CD14-positive monocyte (primary cell): ENCODE measurements at regions not wholly inside any gene's neighbourhood (a gene's known extent, or its start where the extent isn't known, plus 50 kb on each side); places are given as distances from the start of the nearest gene placed in this dataset.

Experiments used
- DNase-seq, 3 donors: peaks; one replicate each; pipeline ENCODE4 v3.0.0-alpha.2; 2011 to 2022
- H2AFZ ChIP-seq: 2 replicates; pipeline ENCODE4 v1.6.0; 2012; ENCODE audit warnings: mild to moderate bottlenecking, low read depth, low read length, inconsistent platforms; ENCODE audit not compliant: insufficient read depth, poor library complexity, severe bottlenecking
- H3K27ac ChIP-seq, 2 donors: 1 replicate in 1 of 2; 2 replicates in 1 of 2; pipeline ENCODE4 v1.5.1; 2012 to 2013; ENCODE audit warnings: low read length in 2 of 2, control low read depth in 1 of 2, inconsistent platforms in 1 of 2, low read depth in 1 of 2, mild to moderate bottlenecking in 1 of 2
- H3K27me3 ChIP-seq, 2 donors: one replicate each; pipeline versions ENCODE4 v1.6.0 to v1.6.1; 2011 to 2013; ENCODE audit warnings: low read length in 2 of 2; ENCODE audit not compliant: control insufficient read depth in 2 of 2, insufficient read depth in 2 of 2
- H3K36me3 ChIP-seq, 2 donors: replicated peaks in 1 of 2; 1 replicate in 1 of 2; 2 replicates in 1 of 2; pipeline versions ENCODE4 v1.5.1 to v1.6.1; 2012 to 2013; ENCODE audit warnings: low read length in 2 of 2, control low read depth in 1 of 2, inconsistent platforms in 1 of 2, mild to moderate bottlenecking in 1 of 2; ENCODE audit not compliant: insufficient read depth in 2 of 2, control insufficient read depth in 1 of 2
- H3K4me1 ChIP-seq, 2 donors: 1 replicate in 1 of 2; 2 replicates in 1 of 2; pipeline versions ENCODE4 v1.5.1 to v1.6.1; 2012 to 2013; ENCODE audit warnings: low read length in 2 of 2, control low read depth in 1 of 2, inconsistent platforms in 1 of 2, mild to moderate bottlenecking in 1 of 2, moderate library complexity in 1 of 2; ENCODE audit not compliant: insufficient read depth in 2 of 2, control insufficient read depth in 1 of 2
- H3K4me2 ChIP-seq: replicated peaks from 2 replicates; pipeline ENCODE3; 2012; ENCODE audit warnings: low read length, moderate library complexity, mild to moderate bottlenecking; ENCODE audit not compliant: poor library complexity, severe bottlenecking; ENCODE audit errors: extremely low read depth
- H3K4me3 ChIP-seq, 3 experiments: fragments of 200-600 bp in 1 of 3; sonication (generic) in 1 of 3; replicated peaks in 1 of 3; 1 replicate in 2 of 3; 2 replicates in 1 of 3; pipeline ENCODE4 v1.5.1; 2011 to 2013; ENCODE audit warnings: low read length in 3 of 3, mild to moderate bottlenecking in 3 of 3, control low read depth in 2 of 3, low read depth in 2 of 3, inconsistent platforms in 1 of 3, moderate library complexity in 1 of 3
- H3K79me2 ChIP-seq: 2 replicates; pipeline ENCODE4 v1.6.0; 2012; ENCODE audit warnings: mild to moderate bottlenecking, control low read depth, inconsistent platforms, low read length, moderate library complexity; ENCODE audit not compliant: insufficient read depth
- H3K9ac ChIP-seq: 2 replicates; pipeline ENCODE4 v1.6.0; 2017; ENCODE audit warnings: low read length, mild to moderate bottlenecking; ENCODE audit not compliant: insufficient read depth, poor library complexity, severe bottlenecking
- H3K9me3 ChIP-seq, 2 donors: replicated peaks in 1 of 2; 1 replicate in 1 of 2; 2 replicates in 1 of 2; pipeline versions ENCODE4 v1.5.1 to v1.6.1; 2012 to 2013; ENCODE audit warnings: low read length in 2 of 2, control low read depth in 1 of 2; ENCODE audit not compliant: control insufficient read depth in 1 of 2, insufficient read depth in 1 of 2
- H4K20me1 ChIP-seq: 2 replicates; pipeline ENCODE4 v1.6.0; 2012; ENCODE audit warnings: mild to moderate bottlenecking, low read length, control low read depth, moderate library complexity; ENCODE audit not compliant: insufficient read depth
- H3K27ac Mint-ChIP-seq, 7 donors: one replicate each; pipeline ENCODE4 v1.8.0; 2020; ENCODE audit warnings: mild to moderate bottlenecking in 7 of 7, mixed read lengths in 7 of 7, moderate library complexity in 6 of 7, inconsistent platforms in 2 of 7
- H3K27me3 Mint-ChIP-seq, 3 donors: one replicate each; pipeline ENCODE4 v1.8.0; 2021 to 2022; ENCODE audit warnings: low read depth in 3 of 3, mild to moderate bottlenecking in 3 of 3, mixed read lengths in 3 of 3, moderate library complexity in 3 of 3, inconsistent platforms in 1 of 3
- H3K36me3 Mint-ChIP-seq, 2 donors: one replicate each; pipeline ENCODE4 v1.8.0; 2020; ENCODE audit warnings: mixed read lengths in 2 of 2, inconsistent platforms in 1 of 2, mild to moderate bottlenecking in 1 of 2
- H3K4me1 Mint-ChIP-seq: one replicate; pipeline ENCODE4 v1.8.0; 2020; ENCODE audit warnings: mild to moderate bottlenecking, mixed read lengths
- H3K4me3 Mint-ChIP-seq, 2 donors: one replicate each; pipeline ENCODE4 v1.8.0; 2020; ENCODE audit warnings: mild to moderate bottlenecking in 2 of 2, mixed read lengths in 2 of 2, moderate library complexity in 1 of 2
- H3K9me3 Mint-ChIP-seq, 7 donors: one replicate each; pipeline ENCODE4 v1.8.0; 2020 to 2022; ENCODE audit warnings: mixed read lengths in 7 of 7, mild to moderate bottlenecking in 6 of 7, moderate library complexity in 6 of 7, inconsistent platforms in 2 of 7
- WGBS: methylation state at CpG from one replicate; pipeline ENCODE4 v1.1.5; 2013; ENCODE audit warnings: missing lambda C conversion rate; ENCODE audit not compliant: insufficient coverage; 5-methylcytosine and 5-hydroxymethylcytosine counted together
- intact Hi-C, 2 donors: fragments of 100-400 bp; cut with micrococcal nuclease; formaldehyde crosslinking; loops; one replicate each; pipeline versions ENCODE4 v1.15.0 to v1.15.1; 2023
- TF ChIP-seq, protein P1 (sequence below): fragments of 200-600 bp; IDR thresholded peaks from one replicate; pipeline ENCODE4 v1.8.0; 2022; ENCODE audit warnings: antibody characterized with exemption, mild to moderate bottlenecking

DNA sequence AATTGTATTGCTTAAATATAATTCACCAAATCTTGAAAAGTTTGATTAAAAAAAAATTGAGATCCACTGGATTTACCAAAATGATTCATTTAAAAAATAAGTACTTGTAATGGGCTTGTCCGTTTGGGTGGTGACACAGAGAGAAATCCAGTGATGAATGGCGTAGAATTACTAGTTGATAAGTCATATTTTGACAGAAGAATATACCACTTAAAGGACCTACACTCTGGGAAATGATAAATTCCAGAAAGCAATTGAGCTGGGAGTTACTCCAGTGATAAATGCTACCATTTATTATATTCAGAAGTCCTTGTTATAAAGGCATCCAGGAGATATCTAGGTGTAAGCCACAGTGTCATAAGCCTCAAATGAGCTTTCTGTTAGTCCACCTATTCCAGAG, 141.8 kb upstream of the CFAP20DC start:
- H3K36me3 Mint-ChIP-seq, result no peaks in the 10 kb centered on the region
- TF ChIP-seq, protein P1, sequence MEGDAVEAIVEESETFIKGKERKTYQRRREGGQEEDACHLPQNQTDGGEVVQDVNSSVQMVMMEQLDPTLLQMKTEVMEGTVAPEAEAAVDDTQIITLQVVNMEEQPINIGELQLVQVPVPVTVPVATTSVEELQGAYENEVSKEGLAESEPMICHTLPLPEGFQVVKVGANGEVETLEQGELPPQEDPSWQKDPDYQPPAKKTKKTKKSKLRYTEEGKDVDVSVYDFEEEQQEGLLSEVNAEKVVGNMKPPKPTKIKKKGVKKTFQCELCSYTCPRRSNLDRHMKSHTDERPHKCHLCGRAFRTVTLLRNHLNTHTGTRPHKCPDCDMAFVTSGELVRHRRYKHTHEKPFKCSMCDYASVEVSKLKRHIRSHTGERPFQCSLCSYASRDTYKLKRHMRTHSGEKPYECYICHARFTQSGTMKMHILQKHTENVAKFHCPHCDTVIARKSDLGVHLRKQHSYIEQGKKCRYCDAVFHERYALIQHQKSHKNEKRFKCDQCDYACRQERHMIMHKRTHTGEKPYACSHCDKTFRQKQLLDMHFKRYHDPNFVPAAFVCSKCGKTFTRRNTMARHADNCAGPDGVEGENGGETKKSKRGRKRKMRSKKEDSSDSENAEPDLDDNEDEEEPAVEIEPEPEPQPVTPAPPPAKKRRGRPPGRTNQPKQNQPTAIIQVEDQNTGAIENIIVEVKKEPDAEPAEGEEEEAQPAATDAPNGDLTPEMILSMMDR, result no peak
- H3K4me1 Mint-ChIP-seq, result no peaks in the 10 kb centered on the region
- Histone ChIP-seq H3K27me3 (no peaks in the 10 kb centered on the region), H3K9me3 (no peaks in the 10 kb centered on the region), H3K9ac (no peak overlapping the region), H3K4me2 (no peak overlapping the region), H3K79me2 (no peaks in the 10 kb centered on the region), H4K20me1 (no peaks in the 10 kb centered on the region), H2AFZ (no peak overlapping the region), H3K36me3 (no peaks in the 10 kb centered on the region), H3K4me1 (no peaks in the 10 kb centered on the region), H3K27ac (no peak overlapping the region), H3K4me3 (no peak overlapping the region)
- H3K9me3 Mint-ChIP-seq, result peaks cover 0 to 8% (median 0%) of the 10 kb centered on the region in 7 donors
- intact Hi-C loops, result no loop called here
- no peak for DNase-seq
- H3K27me3 Mint-ChIP-seq, result peaks cover 0 to 5% (median 0%) of the 10 kb centered on the region in 3 donors
- no peak overlapping the region for H3K27ac Mint-ChIP-seq
- WGBS, result no CpG with 5 or more reads among the region's 2 CpGs
- H3K4me3 Mint-ChIP-seq, result no peak overlapping the region

DNA sequence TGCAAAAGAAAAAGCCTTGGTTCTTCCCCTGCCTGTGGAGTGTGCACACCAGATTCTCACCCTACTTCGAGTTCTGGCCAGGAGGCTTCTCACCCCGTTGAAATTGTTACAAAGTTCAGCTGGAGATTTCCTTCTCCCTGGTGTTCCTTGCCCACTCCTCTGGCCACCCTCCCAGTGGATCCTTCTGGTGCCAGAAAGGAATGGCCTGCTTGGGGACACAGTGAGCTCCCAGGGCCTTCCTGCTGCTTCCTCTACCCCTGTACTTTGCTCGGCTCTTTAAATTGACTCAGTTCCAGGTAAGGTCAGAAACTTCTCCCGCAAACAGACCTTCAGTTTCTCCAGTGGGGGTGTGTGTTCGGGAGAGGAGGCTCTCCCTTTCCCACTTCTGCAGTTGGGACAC, 140.1 kb upstream of the CFAP20DC start:
- H3K9me3 Mint-ChIP-seq, result peaks cover 0 to 8% (median 0%) of the 10 kb centered on the region in 7 donors
- H3K79me2 ChIP-seq, result no peaks in the 10 kb centered on the region
- H3K36me3 ChIP-seq, result no peaks in the 10 kb centered on the region
- no peaks in the 10 kb centered on the region for H3K36me3 Mint-ChIP-seq
- TF ChIP-seq, protein P1, result no peak
- WGBS, result 95% methylated on average over 2 of the region's 5 CpGs
- H3K4me3 Mint-ChIP-seq, result no peak overlapping the region
- no peak overlapping the region for H3K4me3 ChIP-seq
- no peaks in the 10 kb centered on the region for H4K20me1 ChIP-seq
- no peak for DNase-seq
- H3K27me3 ChIP-seq, result no peaks in the 10 kb centered on the region
- H3K9ac ChIP-seq, result no peak overlapping the region
- H3K4me1 Mint-ChIP-seq, result no peaks in the 10 kb centered on the region
- H3K27me3 Mint-ChIP-seq, result peaks cover 0 to 5% (median 0%) of the 10 kb centered on the region in 3 donors
- no peak overlapping the region for H2AFZ ChIP-seq
- no peak overlapping the region for H3K27ac ChIP-seq
- no peaks in the 10 kb centered on the region for H3K4me1 ChIP-seq
- intact Hi-C loops, result no loop called here
- H3K4me2 ChIP-seq, result no peak overlapping the region
- no peak overlapping the region for H3K27ac Mint-ChIP-seq
- H3K9me3 ChIP-seq, result no peaks in the 10 kb centered on the region
